Lung (tissue), 11 donors: ENCODE measurements at regions not wholly inside any gene's neighbourhood (a gene's known extent, or its start where the extent isn't known, plus 50 kb on each side); places are given as distances from the start of the nearest gene placed in this dataset.

Experiments
- ATAC-seq: fragments of 200-7000 bp; cut with Tn5 transposase; one replicate; pipeline ENCODE4 v1.9.1; 2020; ENCODE audit warnings: moderate number of reproducible peaks; ENCODE audit not compliant: insufficient read depth, low FRiP score
- DNase-seq, 3 donors: peaks; one replicate each; pipeline ENCODE4 v3.0.0-alpha.2; 2013 to 2017
- H3K27ac ChIP-seq, 2 donors: one replicate each; pipeline ENCODE4 v1.5.1; 2013; ENCODE audit warnings: mild to moderate bottlenecking in 2 of 2, moderate library complexity in 2 of 2, control low read depth in 1 of 2, inconsistent platforms in 1 of 2, low read depth in 1 of 2, low read length in 1 of 2
- H3K27me3 ChIP-seq, 3 donors: one replicate each; pipeline ENCODE4 v1.5.1; 2013; ENCODE audit warnings: low read length in 2 of 3; ENCODE audit not compliant: control insufficient read depth in 3 of 3, insufficient read depth in 3 of 3
- H3K36me3 ChIP-seq, 4 donors: one replicate each; pipeline ENCODE4 v1.5.1; 2013; ENCODE audit warnings: low read length in 4 of 4, mild to moderate bottlenecking in 1 of 4, moderate library complexity in 1 of 4; ENCODE audit not compliant: control insufficient read depth in 4 of 4, insufficient read depth in 4 of 4
- H3K4me1 ChIP-seq, 5 donors: one replicate each; pipeline ENCODE4 v1.5.1; 2013; ENCODE audit warnings: low read length in 5 of 5, mild to moderate bottlenecking in 2 of 5, moderate library complexity in 1 of 5; ENCODE audit not compliant: control insufficient read depth in 5 of 5, insufficient read depth in 5 of 5
- H3K4me3 ChIP-seq: one replicate; pipeline ENCODE4 v1.5.1; 2013; ENCODE audit warnings: mild to moderate bottlenecking, control low read depth, moderate library complexity
- H3K9ac ChIP-seq, 2 donors: one replicate each; pipeline ENCODE4 v1.5.1; 2013; ENCODE audit warnings: low read length in 2 of 2, control low read depth in 1 of 2; ENCODE audit not compliant: insufficient read depth in 1 of 2
- H3K9me3 ChIP-seq, 4 donors: one replicate each; pipeline ENCODE4 v1.5.1; 2013; ENCODE audit warnings: low read length in 3 of 4, mild to moderate bottlenecking in 1 of 4, moderate library complexity in 1 of 4; ENCODE audit not compliant: control insufficient read depth in 4 of 4, insufficient read depth in 3 of 4
- CTCF ChIP-seq: IDR thresholded peaks from 2 replicates; pipeline ENCODE4 v1.5.1; 2012; ENCODE audit warnings: mild to moderate bottlenecking; ENCODE audit errors: control extremely low read depth, extremely low read depth
- WGBS, 2 donors: extraction: QIAGEN DNeasy Blood & Tissue Kit; methylation state at CpG; one replicate each; pipeline ENCODE4 v1.1.7; 2013; 5-methylcytosine and 5-hydroxymethylcytosine counted together
- donor health status: control.
- donor health status: control.
- donor health status: Bipolar disorder and iron deficiency.
- donor health status: healthy.
- donor health status: DM: yes; HTN: yes; CAD: no.

DNA sequence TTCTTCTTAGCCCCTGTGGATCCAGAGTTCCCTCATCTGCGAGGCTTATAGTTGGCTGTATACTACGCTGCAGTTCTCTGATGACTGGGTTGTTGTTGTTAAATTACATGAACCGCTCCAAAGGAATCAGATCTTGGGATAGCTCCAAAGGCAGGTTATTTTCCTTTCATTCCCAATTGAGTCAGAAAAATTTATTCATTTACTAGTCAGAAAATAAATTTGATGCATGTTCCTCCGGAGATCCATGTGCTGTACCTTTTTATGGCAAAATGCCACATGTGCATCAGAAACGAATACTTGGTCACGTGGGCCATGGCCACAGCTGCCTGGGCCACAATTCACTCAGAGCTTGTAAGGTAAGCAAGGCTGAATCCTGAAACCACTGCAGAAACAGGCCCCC lies 304.0 kb downstream of the NR2F1-AS1 start:
- Histone ChIP-seq H3K27ac (no peak overlapping the region), H3K27me3 (no peaks in the 10 kb centered on the region), H3K4me1 (peaks cover 0 to 15% (median 1%) of the 10 kb centered on the region in 5 donors), H3K9ac (no peak overlapping the region), H3K36me3 (no peaks in the 10 kb centered on the region), H3K9me3 (peaks cover 0 to 2% (median 0%) of the 10 kb centered on the region in 4 donors), H3K4me3 (no peak overlapping the region)
- DNase-seq (no peak), ATAC-seq (no peak)
- TF ChIP-seq CTCF = no peak
- 95 to 96% methylated on average over 6 of the region's 6 CpGs for WGBS, 2 donors

GRCh38 chr5:93275376-93275775 lies 305.6 kb downstream of the NR2F1-AS1 start:
- no peak for TF ChIP-seq CTCF

DNA sequence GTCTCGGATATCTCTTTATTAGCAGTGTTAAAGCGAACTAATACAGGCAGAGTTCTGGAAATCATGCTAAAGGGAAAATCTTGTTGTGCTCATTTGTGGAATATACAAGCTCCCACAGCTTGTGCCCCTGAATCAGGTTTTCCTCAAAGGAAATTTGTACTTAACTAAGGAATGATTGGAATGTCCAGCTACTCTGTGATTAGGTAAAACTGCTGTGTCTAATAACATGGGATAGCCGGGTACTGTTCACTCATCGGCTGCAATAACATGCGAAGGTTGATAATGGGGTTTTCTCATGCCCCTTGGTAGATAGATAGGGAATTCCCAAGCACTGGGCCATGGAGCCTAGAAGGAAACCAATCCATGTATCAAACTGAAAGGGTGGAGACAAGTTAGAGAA lies 306.7 kb downstream of the NR2F1-AS1 start:
- Histone ChIP-seq H3K36me3 (no peaks in the 10 kb centered on the region), H3K27ac (no peak overlapping the region), H3K9ac (no peak overlapping the region), H3K4me3 (no peak overlapping the region), H3K27me3 (no peaks in the 10 kb centered on the region), H3K9me3 (no peaks in the 10 kb centered on the region), H3K4me1 (peaks cover 0 to 9% (median 0%) of the 10 kb centered on the region in 5 donors)
- ATAC-seq (no peak), DNase-seq (no peak)
- TF ChIP-seq CTCF = no peak
- 69 to 85% methylated on average over 5 of the region's 5 CpGs for WGBS, 2 donors

More at GRCh38 chr5:93275376-93275775, 305.6 kb downstream of the NR2F1-AS1 start:
- no peaks in the 10 kb centered on the region for H3K9me3 ChIP-seq
- no peak overlapping the region for H3K27ac ChIP-seq
- no peaks in the 10 kb centered on the region for H3K36me3 ChIP-seq
- no peak for ATAC-seq
- no peak overlapping the region for H3K9ac ChIP-seq
- H3K27me3 ChIP-seq = no peaks in the 10 kb centered on the region
- no peak overlapping the region for H3K4me3 ChIP-seq
- DNase-seq = no peak
- peaks cover 0 to 15% (median 0%) of the 10 kb centered on the region in 5 donors for H3K4me1 ChIP-seq

DNA sequence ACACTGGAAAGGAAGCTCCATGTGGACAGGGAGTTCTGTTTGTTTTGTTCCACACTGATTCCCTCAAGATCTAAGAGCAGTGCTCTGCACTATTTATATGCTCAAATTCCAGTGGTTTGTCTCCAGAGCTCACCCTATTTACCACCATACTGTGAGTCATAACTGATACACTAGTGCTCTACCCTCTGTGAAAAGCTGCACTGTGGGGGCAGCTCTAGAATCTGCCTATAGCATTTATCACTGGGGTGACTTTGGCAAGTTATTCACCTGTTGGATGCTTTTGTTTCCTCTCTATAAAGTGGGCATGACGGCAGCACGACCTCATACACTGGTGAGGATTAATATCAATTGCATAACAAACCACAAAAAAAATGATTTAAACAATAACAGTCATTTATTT lies 307.8 kb downstream of the NR2F1-AS1 start:
- ATAC-seq (no peak), DNase-seq (no peak)
- H3K9ac ChIP-seq = no peak overlapping the region
- no peak for TF ChIP-seq CTCF
- 59 to 92% methylated on average over 2 of the region's 2 CpGs for WGBS, 2 donors
- H3K4me3 ChIP-seq = no peak overlapping the region
- no peaks in the 10 kb centered on the region for H3K36me3 ChIP-seq
- H3K4me1 ChIP-seq = no peaks in the 10 kb centered on the region
- H3K27ac ChIP-seq = no peak overlapping the region
- no peaks in the 10 kb centered on the region for H3K9me3 ChIP-seq
- no peaks in the 10 kb centered on the region for H3K27me3 ChIP-seq
